GM12873 (cell line): ENCODE measurements at regions not wholly inside any gene's neighbourhood (a gene's known extent, or its start where the extent isn't known, plus 50 kb on each side); places are given as distances from the start of the nearest gene placed in this dataset.

Experiments used
- TF ChIP-seq, protein P1 (sequence below): IDR thresholded peaks from 2 replicates; pipeline ENCODE4 v1.5.1; 2012; ENCODE audit warnings: low read depth, mild to moderate bottlenecking, moderate library complexity, low read length, control low read depth; ENCODE audit not compliant: insufficient read depth; ENCODE audit errors: missing control alignments

- TF ChIP-seq, protein P1, sequence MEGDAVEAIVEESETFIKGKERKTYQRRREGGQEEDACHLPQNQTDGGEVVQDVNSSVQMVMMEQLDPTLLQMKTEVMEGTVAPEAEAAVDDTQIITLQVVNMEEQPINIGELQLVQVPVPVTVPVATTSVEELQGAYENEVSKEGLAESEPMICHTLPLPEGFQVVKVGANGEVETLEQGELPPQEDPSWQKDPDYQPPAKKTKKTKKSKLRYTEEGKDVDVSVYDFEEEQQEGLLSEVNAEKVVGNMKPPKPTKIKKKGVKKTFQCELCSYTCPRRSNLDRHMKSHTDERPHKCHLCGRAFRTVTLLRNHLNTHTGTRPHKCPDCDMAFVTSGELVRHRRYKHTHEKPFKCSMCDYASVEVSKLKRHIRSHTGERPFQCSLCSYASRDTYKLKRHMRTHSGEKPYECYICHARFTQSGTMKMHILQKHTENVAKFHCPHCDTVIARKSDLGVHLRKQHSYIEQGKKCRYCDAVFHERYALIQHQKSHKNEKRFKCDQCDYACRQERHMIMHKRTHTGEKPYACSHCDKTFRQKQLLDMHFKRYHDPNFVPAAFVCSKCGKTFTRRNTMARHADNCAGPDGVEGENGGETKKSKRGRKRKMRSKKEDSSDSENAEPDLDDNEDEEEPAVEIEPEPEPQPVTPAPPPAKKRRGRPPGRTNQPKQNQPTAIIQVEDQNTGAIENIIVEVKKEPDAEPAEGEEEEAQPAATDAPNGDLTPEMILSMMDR: no peak
Observed at GRCh38 chr12:23088594-23088993, 463.6 kb downstream of the ETNK1 start.

GRCh38 chr12:23093488-23093887 lies 468.5 kb downstream of the ETNK1 start:
- TF ChIP-seq, protein P1: no peak

DNA sequence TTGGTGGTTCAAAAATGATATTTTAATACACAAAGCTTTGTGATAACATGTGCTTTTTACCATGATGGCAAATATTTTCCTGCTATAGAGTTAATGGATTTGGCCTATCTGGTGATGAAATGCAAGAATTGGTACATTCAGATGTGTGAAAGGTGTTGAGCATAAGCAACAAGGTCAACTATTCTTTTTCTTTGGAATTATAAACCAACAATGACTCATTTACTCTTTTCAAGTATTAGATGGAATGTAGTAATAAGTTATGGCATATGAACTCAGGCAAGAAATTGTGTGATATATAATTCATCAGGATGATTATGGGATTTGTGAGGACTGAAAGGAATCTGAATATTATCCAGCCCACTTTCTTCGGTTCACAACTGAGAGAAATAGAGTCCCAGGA lies 471.4 kb downstream of the ETNK1 start:
- TF ChIP-seq, protein P1: no peak

GRCh38 chr12:23098110-23098509 lies 473.1 kb downstream of the ETNK1 start:
- TF ChIP-seq, protein P1: no peak

DNA sequence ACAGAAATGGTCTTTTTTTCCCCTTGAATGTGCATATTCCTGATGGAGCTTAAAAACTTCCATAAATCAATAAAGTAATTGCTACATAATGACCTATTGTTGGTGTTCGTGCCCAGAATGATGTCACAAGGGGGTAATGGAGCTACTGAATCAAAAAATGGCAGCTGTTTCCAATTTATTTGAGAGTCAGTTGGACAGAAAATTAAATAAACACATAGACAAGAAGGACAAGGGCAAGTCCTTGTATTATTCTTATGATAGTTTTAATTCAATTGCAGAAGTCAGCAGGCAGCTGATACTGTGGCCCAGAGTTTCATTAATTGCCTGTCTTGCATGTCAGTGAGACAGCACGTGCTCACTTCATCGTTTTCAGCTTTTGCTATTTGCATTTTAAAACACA lies 473.5 kb downstream of the ETNK1 start:
- TF ChIP-seq, protein P1: no peak

- TF ChIP-seq, protein P1: no peak
Observed at GRCh38 chr12:23099104-23099503, 474.1 kb downstream of the ETNK1 start.

GRCh38 chr12:23099604-23100003 lies 474.6 kb downstream of the ETNK1 start:
- TF ChIP-seq, protein P1: no peak
